Sigmoid colon (tissue), 6 donors: ENCODE measurements at regions not wholly inside any gene's neighbourhood (a gene's known extent, or its start where the extent isn't known, plus 50 kb on each side); places are given as distances from the start of the nearest gene placed in this dataset.

ENCODE experiments used
- DNase-seq: peaks from one replicate; pipeline ENCODE4 v3.0.0-alpha.2; 2019
- H3K27ac ChIP-seq, 4 donors: fragments of 200-600 bp; sonication (generic); one replicate each; pipeline ENCODE4 v1.5.1; 2016 to 2019; ENCODE audit warnings: mild to moderate bottlenecking in 1 of 4
- H3K27me3 ChIP-seq, 3 donors: fragments of 200-600 bp; sonication (generic); one replicate each; pipeline ENCODE4 v1.5.1; 2019; ENCODE audit warnings: mild to moderate bottlenecking in 1 of 3
- H3K36me3 ChIP-seq, 4 donors: fragments of 200-600 bp; sonication (generic); one replicate each; pipeline ENCODE4 v1.5.1; 2016 to 2019
- H3K4me1 ChIP-seq, 4 donors: fragments of 200-600 bp; sonication (generic); one replicate each; pipeline ENCODE4 v1.5.1; 2017 to 2019
- H3K4me3 ChIP-seq, 4 donors: fragments of 200-600 bp; sonication (generic); one replicate each; pipeline ENCODE4 v1.5.1; 2017 to 2019; ENCODE audit warnings: mild to moderate bottlenecking in 2 of 4, moderate library complexity in 1 of 4
- H3K9me3 ChIP-seq, 4 donors: fragments of 200-600 bp in 3 of 4; sonication (generic) in 3 of 4; one replicate each; pipeline versions ENCODE4 v1.5.1 to v1.6.1; 2013 to 2019
- EP300 ChIP-seq, 4 donors: sonication (generic); formaldehyde crosslinking; IDR thresholded peaks; one replicate each; pipeline ENCODE4 v1.6.1; 2017; ENCODE audit warnings: antibody characterized with exemption in 4 of 4
- POLR2A ChIP-seq, 2 donors: fragments of 450-650 bp; IDR thresholded peaks; one replicate each; pipeline ENCODE4 v1.6.1; 2016; ENCODE audit warnings: antibody characterized with exemption in 2 of 2, mild to moderate bottlenecking in 2 of 2, moderate library complexity in 2 of 2
- POLR2AphosphoS5 ChIP-seq, 4 donors: sonication (generic); formaldehyde crosslinking; IDR thresholded peaks; one replicate each; pipeline ENCODE4 v1.6.1; 2017; ENCODE audit warnings: antibody characterized with exemption in 4 of 4
- WGBS, 2 donors: extraction: QIAGEN DNeasy Blood & Tissue Kit; methylation state at CpG; one replicate each; pipeline ENCODE4 v1.1.7; 2013; 5-methylcytosine and 5-hydroxymethylcytosine counted together
- intact Hi-C: fragments of 100-400 bp; cut with DNase I; formaldehyde crosslinking; loops from one replicate; pipeline ENCODE4 v1.15.1; 2023
- TF ChIP-seq, protein P1 (sequence below), 4 experiments: fragments of 450-650 bp in 3 of 4; fragments of 200-600 bp in 1 of 4; IDR thresholded peaks; one replicate each; pipeline ENCODE4 v1.5.1; 2016 to 2019; ENCODE audit warnings: antibody characterized with exemption in 4 of 4, mild to moderate bottlenecking in 3 of 4, moderate library complexity in 2 of 4
- donor health status: healthy with polysubstance abuse.
- donor health status: healthy.

DNA sequence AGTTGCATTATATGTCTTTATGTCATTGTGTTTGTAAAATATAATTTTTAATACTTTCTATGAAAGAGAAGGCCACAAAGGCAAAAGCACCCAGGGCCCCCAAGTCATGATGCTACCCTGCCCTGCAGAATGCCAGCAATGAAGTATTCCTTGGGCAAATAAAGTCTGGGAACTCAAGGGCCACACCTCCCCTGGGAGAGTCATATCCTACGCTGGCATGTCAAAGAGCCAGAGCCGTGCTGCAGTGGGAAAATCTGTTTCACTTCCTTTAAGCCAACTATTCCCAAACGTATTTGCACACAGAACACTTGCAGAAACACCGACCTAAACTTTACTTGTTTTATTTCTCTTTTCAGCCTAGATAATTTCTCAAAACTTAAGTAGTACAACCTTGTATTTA, 98.4 kb upstream of the KAZN start:
- no peaks in the 10 kb centered on the region for H3K36me3 ChIP-seq
- intact Hi-C loops: no loop called here
- no peak overlapping the region for H3K4me3 ChIP-seq
- no peaks in the 10 kb centered on the region for H3K27me3 ChIP-seq
- H3K27ac ChIP-seq: no peak overlapping the region
- no peak for DNase-seq
- no peak for TF ChIP-seq EP300 (IDR thresholded peaks at IDR 0.05)
- no peak for TF ChIP-seq POLR2AphosphoS5 (IDR thresholded peaks at IDR 0.05)
- TF ChIP-seq, protein P1, sequence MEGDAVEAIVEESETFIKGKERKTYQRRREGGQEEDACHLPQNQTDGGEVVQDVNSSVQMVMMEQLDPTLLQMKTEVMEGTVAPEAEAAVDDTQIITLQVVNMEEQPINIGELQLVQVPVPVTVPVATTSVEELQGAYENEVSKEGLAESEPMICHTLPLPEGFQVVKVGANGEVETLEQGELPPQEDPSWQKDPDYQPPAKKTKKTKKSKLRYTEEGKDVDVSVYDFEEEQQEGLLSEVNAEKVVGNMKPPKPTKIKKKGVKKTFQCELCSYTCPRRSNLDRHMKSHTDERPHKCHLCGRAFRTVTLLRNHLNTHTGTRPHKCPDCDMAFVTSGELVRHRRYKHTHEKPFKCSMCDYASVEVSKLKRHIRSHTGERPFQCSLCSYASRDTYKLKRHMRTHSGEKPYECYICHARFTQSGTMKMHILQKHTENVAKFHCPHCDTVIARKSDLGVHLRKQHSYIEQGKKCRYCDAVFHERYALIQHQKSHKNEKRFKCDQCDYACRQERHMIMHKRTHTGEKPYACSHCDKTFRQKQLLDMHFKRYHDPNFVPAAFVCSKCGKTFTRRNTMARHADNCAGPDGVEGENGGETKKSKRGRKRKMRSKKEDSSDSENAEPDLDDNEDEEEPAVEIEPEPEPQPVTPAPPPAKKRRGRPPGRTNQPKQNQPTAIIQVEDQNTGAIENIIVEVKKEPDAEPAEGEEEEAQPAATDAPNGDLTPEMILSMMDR (IDR thresholded peaks at IDR 0.05): no peak
- no peak for TF ChIP-seq POLR2A (IDR thresholded peaks at IDR 0.05)
- 9 to 49% methylated on average over 4 of the region's 4 CpGs for WGBS, 2 donors
- H3K4me1 ChIP-seq: peaks cover 0 to 18% (median 7%) of the 10 kb centered on the region in 4 donors
- H3K9me3 ChIP-seq: no peaks in the 10 kb centered on the region

DNA sequence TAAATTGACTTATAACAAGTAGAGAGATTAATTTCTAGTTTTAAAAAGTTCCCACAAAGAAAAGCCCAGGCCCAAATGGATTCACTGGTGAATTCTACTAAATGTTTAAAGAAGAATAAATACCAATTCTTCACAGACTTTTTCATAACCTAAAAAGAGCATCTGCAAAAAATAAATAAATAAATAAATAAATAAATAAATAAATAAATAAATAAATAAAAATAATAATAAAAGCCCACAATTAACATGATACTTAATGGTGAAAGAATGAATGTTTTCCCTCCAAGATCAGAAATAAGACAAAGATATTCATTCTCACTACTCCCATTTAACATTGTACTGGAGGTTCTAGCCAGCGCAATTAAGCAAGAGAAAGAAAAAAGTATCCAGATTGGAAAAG, 97.6 kb upstream of the KAZN start:
- no peak for TF ChIP-seq EP300 (IDR thresholded peaks at IDR 0.05)
- TF ChIP-seq POLR2A (IDR thresholded peaks at IDR 0.05): no peak
- TF ChIP-seq POLR2AphosphoS5 (IDR thresholded peaks at IDR 0.05): no peak
- TF ChIP-seq, protein P1 (IDR thresholded peaks at IDR 0.05): no peak
- no peaks in the 10 kb centered on the region for H3K36me3 ChIP-seq
- WGBS, 2 donors: 100% methylated on average over 1 of the region's 1 CpG
- no peak for DNase-seq
- no peaks in the 10 kb centered on the region for H3K9me3 ChIP-seq
- no peaks in the 10 kb centered on the region for H3K27me3 ChIP-seq
- no peak overlapping the region for H3K4me3 ChIP-seq
- peaks cover 0 to 18% (median 7%) of the 10 kb centered on the region in 4 donors for H3K4me1 ChIP-seq
- intact Hi-C loops: no loop called here
- H3K27ac ChIP-seq: no peak overlapping the region

DNA sequence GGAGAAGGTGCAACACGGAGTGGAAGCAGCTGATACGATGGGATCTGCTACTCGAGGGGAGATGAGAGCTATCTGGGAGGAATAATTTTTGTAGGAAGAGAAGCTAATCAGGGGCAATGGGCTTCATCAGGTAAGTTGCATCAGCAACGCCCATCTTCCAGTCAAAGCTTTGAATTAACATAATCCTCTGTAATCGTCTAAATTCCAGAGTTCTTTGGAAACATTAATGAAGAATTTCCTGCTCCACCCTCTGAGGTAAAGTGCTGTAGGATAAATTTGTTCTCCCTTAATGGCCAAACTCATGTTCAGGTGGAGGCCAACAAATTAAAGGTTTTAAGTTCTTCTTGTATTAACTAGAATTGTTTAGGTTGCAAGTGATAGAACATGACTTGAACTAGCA, 94.0 kb upstream of the KAZN start:
- no peak for DNase-seq
- WGBS, 2 donors: 79 to 81% methylated on average over 5 of the region's 5 CpGs
- Histone ChIP-seq H3K4me1 (peaks cover 0 to 7% (median 2%) of the 10 kb centered on the region in 4 donors), H3K9me3 (no peaks in the 10 kb centered on the region), H3K27ac (no peak overlapping the region), H3K27me3 (no peaks in the 10 kb centered on the region), H3K36me3 (no peaks in the 10 kb centered on the region), H3K4me3 (no peak overlapping the region)
- TF ChIP-seq EP300 (IDR thresholded peaks at IDR 0.05): no peak
- TF ChIP-seq, protein P1 (IDR thresholded peaks at IDR 0.05): no peak
- TF ChIP-seq POLR2AphosphoS5 (IDR thresholded peaks at IDR 0.05): no peak
- TF ChIP-seq POLR2A (IDR thresholded peaks at IDR 0.05): no peak
- intact Hi-C loops: no loop called here

DNA sequence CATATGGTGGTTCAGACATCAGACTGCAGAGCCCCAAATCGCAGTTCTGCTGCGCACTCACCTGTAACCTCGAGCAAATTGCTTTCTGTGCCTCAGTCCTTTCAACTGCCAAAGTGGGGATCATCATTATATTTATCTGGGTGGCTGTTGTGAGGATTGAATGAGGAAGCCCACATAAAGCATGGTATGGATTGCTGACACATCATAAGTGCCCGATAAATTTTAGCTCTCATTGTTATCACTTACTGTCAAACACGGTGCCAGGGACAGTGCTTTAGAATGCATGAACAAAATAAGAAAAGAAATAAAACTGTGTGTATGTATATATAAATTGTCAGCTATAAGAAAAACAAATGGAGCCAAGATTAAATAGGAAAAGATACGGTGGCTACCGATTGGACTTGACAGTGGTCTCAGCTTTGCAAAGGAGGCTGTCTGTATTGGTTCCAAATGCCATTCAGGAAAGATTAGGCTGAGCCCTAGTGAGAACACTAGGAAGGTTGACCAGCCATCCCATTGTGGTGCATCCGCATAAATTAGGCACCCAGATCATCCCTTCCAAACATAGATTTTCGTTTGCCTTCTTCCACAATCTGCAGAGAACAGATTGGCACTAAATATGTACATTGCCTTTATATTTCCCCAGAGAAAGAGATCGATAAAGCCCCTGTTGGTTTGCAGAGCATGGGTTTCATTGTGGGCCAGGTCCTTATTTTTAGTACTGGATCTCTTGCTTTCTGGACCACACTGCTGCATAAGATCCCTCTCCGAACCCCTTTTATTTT, 91.8 kb upstream of the KAZN start:
- H3K9me3 ChIP-seq: no peaks in the 10 kb centered on the region
- no peaks in the 10 kb centered on the region for H3K27me3 ChIP-seq
- DNase-seq: no peak
- peaks cover 0 to 18% (median 11%) of the 10 kb centered on the region in 4 donors for H3K4me1 ChIP-seq
- 82 to 93% methylated on average over 11 of the region's 11 CpGs for WGBS, 2 donors
- H3K27ac ChIP-seq: no peak overlapping the region
- H3K36me3 ChIP-seq: no peaks in the 10 kb centered on the region
- intact Hi-C loops: no loop called here
- TF ChIP-seq POLR2A (IDR thresholded peaks at IDR 0.05): no peak
- no peak for TF ChIP-seq POLR2AphosphoS5 (IDR thresholded peaks at IDR 0.05)
- no peak overlapping the region for H3K4me3 ChIP-seq

DNA sequence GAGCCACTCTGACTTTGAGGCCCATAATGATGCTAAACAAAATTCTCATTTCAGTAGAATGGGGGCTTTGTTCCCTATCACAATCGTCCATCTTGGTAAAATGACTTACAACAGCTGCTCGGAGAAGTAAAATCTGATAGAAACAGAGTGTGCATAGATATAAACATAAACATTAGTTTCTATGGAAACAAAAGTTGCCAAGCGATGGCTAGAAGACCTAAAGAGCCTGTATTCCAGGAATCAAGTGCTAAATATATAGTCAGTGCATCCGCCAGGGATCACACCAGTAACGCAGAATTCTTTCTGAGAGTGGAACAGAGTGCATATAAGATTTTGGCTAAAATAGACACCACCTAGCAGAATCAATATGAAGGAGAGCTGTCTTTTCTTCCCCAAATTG, 91.2 kb upstream of the KAZN start:
- Histone ChIP-seq H3K9me3 (no peaks in the 10 kb centered on the region), H3K4me3 (no peak overlapping the region), H3K4me1 (peaks cover 0 to 24% (median 17%) of the 10 kb centered on the region in 4 donors), H3K27me3 (no peaks in the 10 kb centered on the region), H3K36me3 (no peaks in the 10 kb centered on the region), H3K27ac (no peak overlapping the region)
- intact Hi-C loops: no loop called here
- no peak for DNase-seq
- TF ChIP-seq EP300 (IDR thresholded peaks at IDR 0.05) (no peak), POLR2AphosphoS5 (IDR thresholded peaks at IDR 0.05) (no peak), POLR2A (IDR thresholded peaks at IDR 0.05) (no peak)
- TF ChIP-seq, protein P1 (IDR thresholded peaks at IDR 0.05): no peak
- WGBS, 2 donors: 63 to 64% methylated on average over 5 of the region's 5 CpGs
